Sigmoid colon (tissue), 6 donors: ENCODE measurements at regions not wholly inside any gene's neighbourhood (a gene's known extent, or its start where the extent isn't known, plus 50 kb on each side); places are given as distances from the start of the nearest gene placed in this dataset.
A peak's percentile ranks its signal among the peaks of the same experiment; 100 is the strongest.

Experiments
- DNase-seq: peaks from one replicate; pipeline ENCODE4 v3.0.0-alpha.2; 2019
- H3K27ac ChIP-seq, 4 donors: fragments of 200-600 bp; sonication (generic); one replicate each; pipeline ENCODE4 v1.5.1; 2016 to 2019; ENCODE audit warnings: mild to moderate bottlenecking in 1 of 4
- H3K27me3 ChIP-seq, 3 donors: fragments of 200-600 bp; sonication (generic); one replicate each; pipeline ENCODE4 v1.5.1; 2019; ENCODE audit warnings: mild to moderate bottlenecking in 1 of 3
- H3K36me3 ChIP-seq, 4 donors: fragments of 200-600 bp; sonication (generic); one replicate each; pipeline ENCODE4 v1.5.1; 2016 to 2019
- H3K4me1 ChIP-seq, 4 donors: fragments of 200-600 bp; sonication (generic); one replicate each; pipeline ENCODE4 v1.5.1; 2017 to 2019
- H3K4me3 ChIP-seq, 4 donors: fragments of 200-600 bp; sonication (generic); one replicate each; pipeline ENCODE4 v1.5.1; 2017 to 2019; ENCODE audit warnings: mild to moderate bottlenecking in 2 of 4, moderate library complexity in 1 of 4
- H3K9me3 ChIP-seq, 4 donors: fragments of 200-600 bp in 3 of 4; sonication (generic) in 3 of 4; one replicate each; pipeline versions ENCODE4 v1.5.1 to v1.6.1; 2013 to 2019
- EP300 ChIP-seq, 4 donors: sonication (generic); formaldehyde crosslinking; IDR thresholded peaks; one replicate each; pipeline ENCODE4 v1.6.1; 2017; ENCODE audit warnings: antibody characterized with exemption in 4 of 4
- POLR2A ChIP-seq, 2 donors: fragments of 450-650 bp; IDR thresholded peaks; one replicate each; pipeline ENCODE4 v1.6.1; 2016; ENCODE audit warnings: antibody characterized with exemption in 2 of 2, mild to moderate bottlenecking in 2 of 2, moderate library complexity in 2 of 2
- POLR2AphosphoS5 ChIP-seq, 4 donors: sonication (generic); formaldehyde crosslinking; IDR thresholded peaks; one replicate each; pipeline ENCODE4 v1.6.1; 2017; ENCODE audit warnings: antibody characterized with exemption in 4 of 4
- WGBS, 2 donors: extraction: QIAGEN DNeasy Blood & Tissue Kit; methylation state at CpG; one replicate each; pipeline ENCODE4 v1.1.7; 2013; 5-methylcytosine and 5-hydroxymethylcytosine counted together
- intact Hi-C: fragments of 100-400 bp; cut with DNase I; formaldehyde crosslinking; loops from one replicate; pipeline ENCODE4 v1.15.1; 2023
- TF ChIP-seq, protein P1 (sequence below), 4 experiments: fragments of 450-650 bp in 3 of 4; fragments of 200-600 bp in 1 of 4; IDR thresholded peaks; one replicate each; pipeline ENCODE4 v1.5.1; 2016 to 2019; ENCODE audit warnings: antibody characterized with exemption in 4 of 4, mild to moderate bottlenecking in 3 of 4, moderate library complexity in 2 of 4
- donor health status: healthy with polysubstance abuse.
- donor health status: healthy.

- TF ChIP-seq, protein P1, sequence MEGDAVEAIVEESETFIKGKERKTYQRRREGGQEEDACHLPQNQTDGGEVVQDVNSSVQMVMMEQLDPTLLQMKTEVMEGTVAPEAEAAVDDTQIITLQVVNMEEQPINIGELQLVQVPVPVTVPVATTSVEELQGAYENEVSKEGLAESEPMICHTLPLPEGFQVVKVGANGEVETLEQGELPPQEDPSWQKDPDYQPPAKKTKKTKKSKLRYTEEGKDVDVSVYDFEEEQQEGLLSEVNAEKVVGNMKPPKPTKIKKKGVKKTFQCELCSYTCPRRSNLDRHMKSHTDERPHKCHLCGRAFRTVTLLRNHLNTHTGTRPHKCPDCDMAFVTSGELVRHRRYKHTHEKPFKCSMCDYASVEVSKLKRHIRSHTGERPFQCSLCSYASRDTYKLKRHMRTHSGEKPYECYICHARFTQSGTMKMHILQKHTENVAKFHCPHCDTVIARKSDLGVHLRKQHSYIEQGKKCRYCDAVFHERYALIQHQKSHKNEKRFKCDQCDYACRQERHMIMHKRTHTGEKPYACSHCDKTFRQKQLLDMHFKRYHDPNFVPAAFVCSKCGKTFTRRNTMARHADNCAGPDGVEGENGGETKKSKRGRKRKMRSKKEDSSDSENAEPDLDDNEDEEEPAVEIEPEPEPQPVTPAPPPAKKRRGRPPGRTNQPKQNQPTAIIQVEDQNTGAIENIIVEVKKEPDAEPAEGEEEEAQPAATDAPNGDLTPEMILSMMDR (IDR thresholded peaks at IDR 0.05) = no peak
- peak in 1 of 4 donors; percentile 42 for TF ChIP-seq POLR2AphosphoS5 (IDR thresholded peaks at IDR 0.05)
- TF ChIP-seq EP300 (IDR thresholded peaks at IDR 0.05) = no peak
- no peak for TF ChIP-seq POLR2A (IDR thresholded peaks at IDR 0.05)
- Histone ChIP-seq H3K27me3 (no peaks in the 10 kb centered on the region), H3K36me3 (no peaks in the 10 kb centered on the region), H3K27ac (no peak overlapping the region), H3K4me3 (no peak overlapping the region), H3K9me3 (no peaks in the 10 kb centered on the region), H3K4me1 (peaks cover 0 to 8% (median 0%) of the 10 kb centered on the region in 4 donors)
- DNase-seq = no peak
- WGBS, 2 donors = 11 to 44% methylated on average over 1 of the region's 1 CpG
- intact Hi-C loops = no loop called here
Measured at GRCh38 chr6:132220800-132221199, 180.5 kb downstream of the MOXD1 start.

DNA sequence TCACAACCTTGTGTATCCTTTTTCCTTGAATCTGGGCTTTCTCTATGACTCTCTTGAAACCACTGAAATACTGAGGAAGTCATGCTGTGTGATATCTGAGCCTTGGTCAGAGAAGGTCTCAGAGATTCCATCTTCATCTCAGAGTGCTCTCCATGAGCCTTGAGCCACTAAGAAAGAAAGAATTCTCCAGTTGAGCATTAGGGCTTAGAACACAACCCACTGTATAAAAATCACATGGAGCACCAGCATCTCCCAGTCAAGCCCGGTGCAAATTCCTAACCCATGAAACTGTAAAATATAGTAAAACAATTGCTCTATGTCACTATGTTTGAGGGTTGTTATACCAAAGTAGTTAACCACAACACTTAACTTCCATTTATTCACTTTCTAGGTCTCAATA is 181.4 kb downstream of the MOXD1 start:
- Histone ChIP-seq H3K36me3 (no peaks in the 10 kb centered on the region), H3K4me3 (no peak overlapping the region), H3K9me3 (no peaks in the 10 kb centered on the region), H3K27ac (no peak overlapping the region), H3K27me3 (no peaks in the 10 kb centered on the region), H3K4me1 (peaks cover 0 to 8% (median 0%) of the 10 kb centered on the region in 4 donors)
- no peak for TF ChIP-seq EP300 (IDR thresholded peaks at IDR 0.05)
- TF ChIP-seq POLR2A (IDR thresholded peaks at IDR 0.05) = no peak
- TF ChIP-seq, protein P1 (IDR thresholded peaks at IDR 0.05) = no peak
- TF ChIP-seq POLR2AphosphoS5 (IDR thresholded peaks at IDR 0.05) = no peak
- WGBS, 2 donors = 88 to 94% methylated on average over 1 of the region's 1 CpG
- intact Hi-C loops = loop anchor here (5.0 kb wide), 2 partner anchors 58 to 293 kb away; no protein-coding TSS in a partner anchor
- DNase-seq = no peak

DNA sequence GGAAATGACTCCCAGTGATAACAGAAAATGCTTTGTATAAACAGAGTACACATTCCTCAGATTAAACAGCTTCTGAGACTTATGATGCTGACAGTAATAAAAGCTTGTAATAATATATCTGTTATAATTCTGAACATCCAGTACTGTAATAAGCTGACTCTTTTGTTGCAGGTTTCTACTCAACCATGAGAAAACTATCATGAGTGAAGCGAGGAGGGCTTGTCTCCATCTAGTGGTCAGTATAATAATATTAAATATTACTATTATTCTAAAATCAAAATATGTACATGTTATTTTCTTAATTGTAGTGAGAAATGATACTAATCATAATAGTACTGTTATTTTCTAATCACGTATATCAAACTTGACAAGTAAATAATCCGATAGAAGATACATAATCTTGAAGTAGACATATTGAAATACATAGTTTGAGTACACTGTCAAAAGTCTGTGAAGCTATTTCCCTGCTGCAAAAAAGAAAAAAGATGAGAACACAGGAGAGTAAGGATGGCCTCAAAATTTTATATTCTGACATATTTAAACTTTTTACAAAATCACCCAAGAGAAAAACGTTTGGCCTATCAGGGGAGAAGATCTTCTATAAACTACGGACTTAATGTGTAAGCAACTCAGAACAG is 183.1 kb downstream of the MOXD1 start:
- H3K4me3 ChIP-seq = no peak overlapping the region
- no peaks in the 10 kb centered on the region for H3K27me3 ChIP-seq
- H3K9me3 ChIP-seq = no peaks in the 10 kb centered on the region
- DNase-seq = no peak
- no peak overlapping the region for H3K27ac ChIP-seq
- TF ChIP-seq EP300 (IDR thresholded peaks at IDR 0.05) (no peak), POLR2A (IDR thresholded peaks at IDR 0.05) (no peak)
- TF ChIP-seq, protein P1 (IDR thresholded peaks at IDR 0.05) = peak in 2 of 4 experiments; percentile 15 to 52
- peaks cover 0 to 8% (median 0%) of the 10 kb centered on the region in 4 donors for H3K4me1 ChIP-seq
- WGBS, 2 donors = 38 to 59% methylated on average over 5 of the region's 5 CpGs
- no peaks in the 10 kb centered on the region for H3K36me3 ChIP-seq
- intact Hi-C loops = loop anchor here (5.0 kb wide), 2 partner anchors 56 to 291 kb away; no protein-coding TSS in a partner anchor

DNA sequence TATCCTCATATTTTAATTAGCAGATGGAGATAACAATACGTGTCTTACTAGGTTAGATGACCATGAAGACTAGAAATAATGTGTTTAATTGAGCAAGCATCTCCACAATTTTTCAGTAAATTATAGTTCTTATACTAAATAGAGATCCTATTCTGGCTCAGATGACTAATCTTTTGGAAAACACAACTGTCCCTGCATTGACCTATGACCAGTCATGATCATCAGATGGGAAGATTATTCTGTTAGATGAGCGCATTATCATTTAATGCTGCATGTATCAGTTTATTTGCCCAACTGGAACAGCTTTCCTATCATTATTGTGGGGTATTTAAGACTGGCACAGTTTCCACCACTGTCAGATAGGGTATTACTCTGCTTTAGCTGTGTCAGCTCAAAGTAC is 185.5 kb downstream of the MOXD1 start:
- no peak for DNase-seq
- H3K27me3 ChIP-seq = no peaks in the 10 kb centered on the region
- WGBS, 2 donors = 76 to 92% methylated on average over 2 of the region's 2 CpGs
- H3K27ac ChIP-seq = no peak overlapping the region
- peaks cover 0 to 8% (median 0%) of the 10 kb centered on the region in 4 donors for H3K4me1 ChIP-seq
- H3K36me3 ChIP-seq = no peaks in the 10 kb centered on the region
- intact Hi-C loops = loop anchor here (5.0 kb wide), 2 partner anchors 54 to 289 kb away; no protein-coding TSS in a partner anchor
- H3K9me3 ChIP-seq = no peaks in the 10 kb centered on the region
- TF ChIP-seq POLR2A (IDR thresholded peaks at IDR 0.05) = no peak
- TF ChIP-seq EP300 (IDR thresholded peaks at IDR 0.05) = no peak
- no peak for TF ChIP-seq POLR2AphosphoS5 (IDR thresholded peaks at IDR 0.05)
- TF ChIP-seq, protein P1 (IDR thresholded peaks at IDR 0.05) = no peak
- H3K4me3 ChIP-seq = no peak overlapping the region
